Transverse colon (tissue), 4 donors: ENCODE measurements at regions not wholly inside any gene's neighbourhood (a gene's known extent, or its start where the extent isn't known, plus 50 kb on each side); places are given as distances from the start of the nearest gene placed in this dataset.
"Not testable (repeated sequence)": the region's sequence is repeated elsewhere in the genome, so short reads cannot be mapped to it uniquely, and the experiment has no call there.

Source experiments
- DNase-seq: peaks from one replicate; pipeline ENCODE4 v3.0.0-alpha.2; 2019
- H3K27ac ChIP-seq, 4 donors: fragments of 200-600 bp; sonication (generic); 2 replicates each; pipeline ENCODE4 v1.5.1; 2016 to 2018; ENCODE audit warnings: inconsistent platforms in 4 of 4
- H3K27me3 ChIP-seq: fragments of 200-600 bp; sonication (generic); 2 replicates; pipeline ENCODE4 v1.5.1; 2017; ENCODE audit warnings: inconsistent platforms
- H3K36me3 ChIP-seq, 4 donors: fragments of 200-600 bp; sonication (generic); 2 replicates each; pipeline ENCODE4 v1.5.1; 2017 to 2019; ENCODE audit warnings: inconsistent platforms in 4 of 4
- H3K4me1 ChIP-seq, 4 donors: fragments of 200-600 bp; sonication (generic); 2 replicates each; pipeline ENCODE4 v1.5.1; 2017 to 2020; ENCODE audit warnings: inconsistent platforms in 4 of 4
- H3K4me3 ChIP-seq, 4 donors: fragments of 200-600 bp; sonication (generic); 1 replicate in 1 of 4; 2 replicates in 3 of 4; pipeline versions ENCODE4 v1.5.1 to v1.6.1; 2017 to 2019; ENCODE audit warnings: inconsistent platforms in 4 of 4
- H3K9me3 ChIP-seq, 2 donors: fragments of 200-600 bp; sonication (generic); 2 replicates each; pipeline ENCODE4 v1.5.1; 2017 to 2019; ENCODE audit warnings: inconsistent platforms in 2 of 2
- CTCF ChIP-seq, 5 experiments: fragments of 200-600 bp in 3 of 5; fragments of 450-650 bp in 2 of 5; sonication (generic) in 3 of 5; IDR thresholded peaks; 1 replicate in 2 of 5; 2 replicates in 3 of 5; pipeline ENCODE4 v1.5.1; 2016 to 2017; ENCODE audit warnings: antibody characterized with exemption in 5 of 5, inconsistent platforms in 3 of 5, mild to moderate bottlenecking in 2 of 5, moderate library complexity in 1 of 5
- EP300 ChIP-seq: sonication (generic); formaldehyde crosslinking; IDR thresholded peaks from one replicate; pipeline ENCODE4 v1.6.1; 2017; ENCODE audit warnings: antibody characterized with exemption, low read depth
- POLR2A ChIP-seq: fragments of 450-650 bp; IDR thresholded peaks from one replicate; pipeline ENCODE4 v1.6.1; 2016; ENCODE audit warnings: antibody characterized with exemption, mild to moderate bottlenecking, moderate library complexity
- POLR2AphosphoS5 ChIP-seq, 3 donors: sonication (generic); formaldehyde crosslinking; IDR thresholded peaks; one replicate each; pipeline ENCODE4 v1.6.1; 2016; ENCODE audit warnings: antibody characterized with exemption in 3 of 3
- WGBS, 2 donors: methylation state at CpG; one replicate each; pipeline ENCODE4 v1.1.5; 2018; ENCODE audit warnings: low coverage in 1 of 2; 5-methylcytosine and 5-hydroxymethylcytosine counted together
- in situ Hi-C, 4 donors: fragments of 200-750 bp; cut with MboI; loops; one replicate each; pipeline versions ENCODE4 v1.15.0 to v1.15.1; 2017; ENCODE audit warnings: low sequenced_read_pairs in 3 of 4, low pct_ligation_motif_present in 1 of 4, low pct_unique_long_range_greater_than_20kb in 1 of 4
- intact Hi-C: fragments of 100-400 bp; cut with DNase I; formaldehyde crosslinking; loops from one replicate; pipeline ENCODE4 v1.15.1; 2023; ENCODE audit warnings: low total_unique reads

GRCh38 chr2:142285480-142285879, 154.7 kb upstream of the LRP1B start:
- Histone ChIP-seq H3K4me3 (no peak overlapping the region), H3K27me3 (no peaks in the 10 kb centered on the region), H3K36me3 (no peaks in the 10 kb centered on the region), H3K27ac (no peak overlapping the region), H3K4me1 (no peaks in the 10 kb centered on the region), H3K9me3 (no peaks in the 10 kb centered on the region)
- in situ Hi-C loops, result no loop called here
- DNase-seq, result no peak
- TF ChIP-seq CTCF (IDR thresholded peaks at IDR 0.05), result no peak
- TF ChIP-seq EP300, result no peak
- intact Hi-C loops, result no loop called here
- 80 to 87% methylated on average over 4 of the region's 4 CpGs for WGBS, 2 donors

- H3K27me3 ChIP-seq, DNase-seq, H3K36me3 ChIP-seq, H3K27ac ChIP-seq, intact Hi-C loops, H3K4me1 ChIP-seq, H3K9me3 ChIP-seq, in situ Hi-C loops, H3K4me3 ChIP-seq: not testable (repeated sequence)
- WGBS, 2 donors, result 66 to 75% methylated on average over 3 to 4 of the region's 4 CpGs
These were observed 153.5 kb upstream of the LRP1B start for GRCh38 chr2:142284336-142284735.

GRCh38 chr2:142280831-142281230, 150.0 kb upstream of the LRP1B start:
- Histone ChIP-seq H3K9me3 (no peaks in the 10 kb centered on the region), H3K4me3 (no peak overlapping the region), H3K4me1 (no peaks in the 10 kb centered on the region), H3K27me3 (no peaks in the 10 kb centered on the region), H3K36me3 (no peaks in the 10 kb centered on the region), H3K27ac (no peak overlapping the region)
- intact Hi-C loops, result no loop called here
- 75 to 100% methylated on average over 1 to 5 of the region's 5 CpGs for WGBS, 2 donors
- in situ Hi-C loops, result no loop called here
- DNase-seq, result no peak
- TF ChIP-seq EP300 (no peak), POLR2AphosphoS5 (IDR thresholded peaks at IDR 0.05) (no peak), CTCF (IDR thresholded peaks at IDR 0.05) (no peak), POLR2A (no peak)

GRCh38 chr2:142270990-142271389, 140.2 kb upstream of the LRP1B start:
- Histone ChIP-seq H3K4me1 (no peaks in the 10 kb centered on the region), H3K9me3 (no peaks in the 10 kb centered on the region), H3K27ac (no peak overlapping the region), H3K27me3 (no peaks in the 10 kb centered on the region), H3K36me3 (no peaks in the 10 kb centered on the region), H3K4me3 (no peak overlapping the region)
- intact Hi-C loops (no loop called here), in situ Hi-C loops (no loop called here)
- TF ChIP-seq POLR2A (no peak), POLR2AphosphoS5 (IDR thresholded peaks at IDR 0.05) (no peak), CTCF (IDR thresholded peaks at IDR 0.05) (no peak), EP300 (no peak)
- 67 to 69% methylated on average over 2 of the region's 2 CpGs for WGBS, 2 donors
- DNase-seq, result no peak

- TF ChIP-seq CTCF (IDR thresholded peaks at IDR 0.05), result no peak
- TF ChIP-seq EP300, result no peak
- TF ChIP-seq POLR2AphosphoS5 (IDR thresholded peaks at IDR 0.05), result no peak
- no peak for TF ChIP-seq POLR2A
- intact Hi-C loops, result no loop called here
- Histone ChIP-seq H3K9me3 (no peaks in the 10 kb centered on the region), H3K27ac (no peak overlapping the region), H3K4me3 (no peak overlapping the region), H3K27me3 (no peaks in the 10 kb centered on the region), H3K4me1 (no peaks in the 10 kb centered on the region), H3K36me3 (no peaks in the 10 kb centered on the region)
- in situ Hi-C loops, result no loop called here
- DNase-seq, result no peak
- WGBS, 2 donors, result 83% methylated on average over 2 of the region's 2 CpGs; no CpG with 5 or more reads in 1 of the 2 donors
These were observed 139.5 kb upstream of the LRP1B start for GRCh38 chr2:142270291-142270690.
